ENCODE measurements at regions not wholly inside any gene's neighbourhood (a gene's known extent, or its start where the extent isn't known, plus 50 kb on each side); places are given as distances from the start of the nearest gene placed in this dataset.

GRCh38 chr9:93843396-93843795, 111.8 kb downstream of the BARX1 start:
- ChIA-PET CTCF (interaction anchor here (1.2 kb wide), 1 partner anchor 15 kb away, joined by 3 read pairs; no protein-coding TSS in a partner anchor), POLR2A (no interaction called here)
- no peak for TF ChIP-seq CTCF (IDR thresholded peaks at IDR 0.05; ENCODE audit: insufficient read depth, low read depth, low read length)
- Histone ChIP-seq H3K4me3 (ENCODE audit: low read depth, low read length) (no peak overlapping the region), H3K36me3 (ENCODE audit: control insufficient read depth, insufficient read depth, low read length) (no peaks in the 10 kb centered on the region), H3K27me3 (ENCODE audit: control insufficient read depth, insufficient read depth, low read length) (no peaks in the 10 kb centered on the region)
- no peak for DNase-seq (ENCODE audit: low read depth)

- no peaks in the 10 kb centered on the region for H3K36me3 ChIP-seq (ENCODE audit: control insufficient read depth, insufficient read depth, low read length)
- no peak for TF ChIP-seq CTCF (IDR thresholded peaks at IDR 0.05; ENCODE audit: insufficient read depth, low read depth, low read length)
- ChIA-PET POLR2A (no interaction called here), CTCF (no interaction called here)
- DNase-seq (ENCODE audit: low read depth): no peak
- no peak overlapping the region for H3K4me3 ChIP-seq (ENCODE audit: low read depth, low read length)
- H3K27me3 ChIP-seq (ENCODE audit: control insufficient read depth, insufficient read depth, low read length): no peaks in the 10 kb centered on the region; the same call in 1 of the 2 replicates
Observed at GRCh38 chr9:93830606-93831005, 124.5 kb downstream of the BARX1 start.

GRCh38 chr9:93830012-93830596, 125.1 kb downstream of the BARX1 start:
- CTCF ChIA-PET: no interaction called here

GRCh38 chr9:93829271-93830011, 125.7 kb downstream of the BARX1 start:
- DNase-seq (ENCODE audit: low read depth): no peak
- H3K36me3 ChIP-seq (ENCODE audit: control insufficient read depth, insufficient read depth, low read length): no peaks in the 10 kb centered on the region
- TF ChIP-seq CTCF (IDR thresholded peaks at IDR 0.05; ENCODE audit: insufficient read depth, low read depth, low read length): no peak
- no peaks in the 10 kb centered on the region; the same call in 1 of the 2 replicates for H3K27me3 ChIP-seq (ENCODE audit: control insufficient read depth, insufficient read depth, low read length)
- CTCF ChIA-PET: no interaction called here
- H3K4me3 ChIP-seq (ENCODE audit: low read depth, low read length): no peak overlapping the region
- POLR2A ChIA-PET: no interaction called here

More at GRCh38 chr9:93830012-93830596, 125.1 kb downstream of the BARX1 start:
- TF ChIP-seq CTCF (IDR thresholded peaks at IDR 0.05; ENCODE audit: insufficient read depth, low read depth, low read length): no peak
- no peaks in the 10 kb centered on the region; the same call in 1 of the 2 replicates for H3K27me3 ChIP-seq (ENCODE audit: control insufficient read depth, insufficient read depth, low read length)
- no peak overlapping the region for H3K4me3 ChIP-seq (ENCODE audit: low read depth, low read length)
- no peak for DNase-seq (ENCODE audit: low read depth)
- POLR2A ChIA-PET: no interaction called here
- no peaks in the 10 kb centered on the region for H3K36me3 ChIP-seq (ENCODE audit: control insufficient read depth, insufficient read depth, low read length)

GRCh38 chr9:93828331-93829097, 126.6 kb downstream of the BARX1 start:
- no peak for DNase-seq (ENCODE audit: low read depth)
- Histone ChIP-seq H3K4me3 (ENCODE audit: low read depth, low read length) (no peak overlapping the region), H3K36me3 (ENCODE audit: control insufficient read depth, insufficient read depth, low read length) (no peaks in the 10 kb centered on the region), H3K27me3 (ENCODE audit: control insufficient read depth, insufficient read depth, low read length) (no peaks in the 10 kb centered on the region; the same call in 1 of the 2 replicates)
- no peak for TF ChIP-seq CTCF (IDR thresholded peaks at IDR 0.05; ENCODE audit: insufficient read depth, low read depth, low read length)
- ChIA-PET POLR2A (no interaction called here), CTCF (interaction anchor here (1.0 kb wide), 1 partner anchor 15 kb away, joined by 3 read pairs; no protein-coding TSS in a partner anchor)

Data from BJ (cell line).